Transverse colon (tissue), 3 donors: ENCODE measurements at regions not wholly inside any gene's neighbourhood (a gene's known extent, or its start where the extent isn't known, plus 50 kb on each side); places are given as distances from the start of the nearest gene placed in this dataset.

Experiments used
- POLR2A ChIP-seq: fragments of 450-650 bp; IDR thresholded peaks from one replicate; pipeline ENCODE4 v1.6.1; 2016; ENCODE audit warnings: antibody characterized with exemption, mild to moderate bottlenecking, moderate library complexity
- TF ChIP-seq, protein P1 (sequence below), 5 experiments: fragments of 200-600 bp in 3 of 5; fragments of 450-650 bp in 2 of 5; sonication (generic) in 3 of 5; IDR thresholded peaks; 1 replicate in 2 of 5; 2 replicates in 3 of 5; pipeline ENCODE4 v1.5.1; 2016 to 2017; ENCODE audit warnings: antibody characterized with exemption in 5 of 5, inconsistent platforms in 3 of 5, mild to moderate bottlenecking in 2 of 5, moderate library complexity in 1 of 5

DNA sequence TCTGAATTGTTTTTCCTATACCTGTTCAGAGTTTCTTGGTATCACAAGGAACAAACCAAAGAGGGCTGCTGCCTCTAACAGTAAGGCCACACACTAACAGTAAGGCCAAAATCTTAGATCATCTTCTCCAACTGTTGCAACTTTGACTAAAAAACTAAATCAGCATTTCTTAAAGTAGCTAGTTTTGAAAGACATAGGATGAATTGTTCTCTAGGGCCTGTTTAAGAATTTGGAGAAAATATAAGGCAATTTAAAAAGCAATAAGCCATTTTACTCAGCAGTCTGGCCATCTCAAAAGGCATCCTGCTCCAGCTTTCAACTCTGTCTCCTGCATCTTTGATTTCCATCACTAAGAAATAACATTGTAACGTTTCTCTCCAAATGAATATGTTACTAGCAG is 105.0 kb upstream of the MON1B start:
- TF ChIP-seq, protein P1, sequence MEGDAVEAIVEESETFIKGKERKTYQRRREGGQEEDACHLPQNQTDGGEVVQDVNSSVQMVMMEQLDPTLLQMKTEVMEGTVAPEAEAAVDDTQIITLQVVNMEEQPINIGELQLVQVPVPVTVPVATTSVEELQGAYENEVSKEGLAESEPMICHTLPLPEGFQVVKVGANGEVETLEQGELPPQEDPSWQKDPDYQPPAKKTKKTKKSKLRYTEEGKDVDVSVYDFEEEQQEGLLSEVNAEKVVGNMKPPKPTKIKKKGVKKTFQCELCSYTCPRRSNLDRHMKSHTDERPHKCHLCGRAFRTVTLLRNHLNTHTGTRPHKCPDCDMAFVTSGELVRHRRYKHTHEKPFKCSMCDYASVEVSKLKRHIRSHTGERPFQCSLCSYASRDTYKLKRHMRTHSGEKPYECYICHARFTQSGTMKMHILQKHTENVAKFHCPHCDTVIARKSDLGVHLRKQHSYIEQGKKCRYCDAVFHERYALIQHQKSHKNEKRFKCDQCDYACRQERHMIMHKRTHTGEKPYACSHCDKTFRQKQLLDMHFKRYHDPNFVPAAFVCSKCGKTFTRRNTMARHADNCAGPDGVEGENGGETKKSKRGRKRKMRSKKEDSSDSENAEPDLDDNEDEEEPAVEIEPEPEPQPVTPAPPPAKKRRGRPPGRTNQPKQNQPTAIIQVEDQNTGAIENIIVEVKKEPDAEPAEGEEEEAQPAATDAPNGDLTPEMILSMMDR (IDR thresholded peaks at IDR 0.05) = no peak
- no peak for TF ChIP-seq POLR2A
